ENCODE measurements at regions not wholly inside any gene's neighbourhood (a gene's known extent, or its start where the extent isn't known, plus 50 kb on each side); places are given as distances from the start of the nearest gene placed in this dataset.
A peak's percentile ranks its signal among the peaks of the same experiment; 100 is the strongest.

GRCh38 chr2:206851521-206851920 is 86.1 kb downstream of the FASTKD2 start:
- no peaks in the 10 kb centered on the region for H3K4me1 ChIP-seq (ENCODE audit: control insufficient read depth, insufficient read depth, low read length)
- Mint-ChIP-seq H3K4me3 (no peak overlapping the region), H3K36me3 (no peaks in the 10 kb centered on the region), H3K27me3 (ENCODE audit: low read depth in 2 of 2) (no peaks in the 10 kb centered on the region), H3K9me3 (no peaks in the 10 kb centered on the region), H3K27ac (no peak overlapping the region), H3K4me1 (no peaks in the 10 kb centered on the region)
- TF ChIP-seq, protein P1, sequence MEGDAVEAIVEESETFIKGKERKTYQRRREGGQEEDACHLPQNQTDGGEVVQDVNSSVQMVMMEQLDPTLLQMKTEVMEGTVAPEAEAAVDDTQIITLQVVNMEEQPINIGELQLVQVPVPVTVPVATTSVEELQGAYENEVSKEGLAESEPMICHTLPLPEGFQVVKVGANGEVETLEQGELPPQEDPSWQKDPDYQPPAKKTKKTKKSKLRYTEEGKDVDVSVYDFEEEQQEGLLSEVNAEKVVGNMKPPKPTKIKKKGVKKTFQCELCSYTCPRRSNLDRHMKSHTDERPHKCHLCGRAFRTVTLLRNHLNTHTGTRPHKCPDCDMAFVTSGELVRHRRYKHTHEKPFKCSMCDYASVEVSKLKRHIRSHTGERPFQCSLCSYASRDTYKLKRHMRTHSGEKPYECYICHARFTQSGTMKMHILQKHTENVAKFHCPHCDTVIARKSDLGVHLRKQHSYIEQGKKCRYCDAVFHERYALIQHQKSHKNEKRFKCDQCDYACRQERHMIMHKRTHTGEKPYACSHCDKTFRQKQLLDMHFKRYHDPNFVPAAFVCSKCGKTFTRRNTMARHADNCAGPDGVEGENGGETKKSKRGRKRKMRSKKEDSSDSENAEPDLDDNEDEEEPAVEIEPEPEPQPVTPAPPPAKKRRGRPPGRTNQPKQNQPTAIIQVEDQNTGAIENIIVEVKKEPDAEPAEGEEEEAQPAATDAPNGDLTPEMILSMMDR (IDR thresholded peaks at IDR 0.05) = no peak
- no peak overlapping the region for H3K4me3 ChIP-seq (ENCODE audit: low read length)
- no peaks in the 10 kb centered on the region for H3K9me3 ChIP-seq (ENCODE audit: control insufficient read depth, insufficient read depth, low read length)
- WGBS (ENCODE audit: insufficient coverage) = 80% methylated on average over 1 of the region's 1 CpG
- H3K27me3 ChIP-seq (ENCODE audit: control insufficient read depth, insufficient read depth, low read length) = no peaks in the 10 kb centered on the region
- intact Hi-C loops (cut with micrococcal nuclease) = no loop called here
- no peak for ATAC-seq
- H3K27ac ChIP-seq (ENCODE audit: low read length) = no peak overlapping the region
- no peak for DNase-seq
- no peaks in the 10 kb centered on the region for H3K36me3 ChIP-seq (ENCODE audit: control insufficient read depth, insufficient read depth, low read length)

GRCh38 chr2:206853915-206854314 is 85.4 kb upstream of the CPO start:
- no peaks in the 10 kb centered on the region for H3K27me3 Mint-ChIP-seq (ENCODE audit: low read depth in 2 of 2)
- WGBS (ENCODE audit: insufficient coverage) = 92% methylated on average over 4 of the region's 4 CpGs

DNA sequence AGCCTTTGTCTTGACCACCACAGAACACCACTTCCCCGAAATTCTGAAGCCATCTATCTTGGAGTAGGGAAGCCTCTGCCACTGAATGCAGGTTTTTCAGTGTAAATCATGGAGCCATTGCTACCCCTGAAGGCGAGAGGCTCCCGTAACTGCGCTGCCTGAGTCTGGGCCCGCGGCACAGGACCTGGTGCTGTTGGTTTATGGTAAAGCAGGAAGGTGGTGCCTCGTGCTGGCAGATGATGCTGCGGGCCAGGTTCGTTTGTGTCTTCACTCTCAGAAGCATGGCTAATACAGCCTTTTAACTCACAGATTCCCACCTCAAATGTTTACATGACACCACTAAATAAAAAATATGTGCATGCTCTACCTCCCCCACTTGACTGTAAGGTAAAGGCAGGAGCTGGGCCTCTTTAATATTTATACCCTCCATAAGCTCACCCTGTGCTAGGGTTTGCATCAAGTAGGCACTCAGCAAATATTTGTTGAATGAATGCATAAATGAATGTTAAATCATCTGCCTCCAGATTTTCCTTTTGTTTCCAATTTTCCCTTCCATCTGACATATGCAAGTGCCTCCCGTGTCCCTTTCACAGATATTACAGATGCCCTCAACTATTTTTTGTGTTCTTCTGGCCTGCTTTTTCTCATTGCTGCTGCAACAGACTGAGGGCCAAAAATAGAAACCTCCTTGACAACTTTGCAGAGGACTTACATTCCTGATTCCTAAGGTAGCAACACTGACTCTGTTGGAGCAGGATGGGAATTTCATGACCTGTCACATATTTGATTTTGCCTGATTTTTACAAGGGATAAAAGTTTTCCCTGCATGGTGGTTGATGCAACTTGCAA is 83.5 kb upstream of the CPO start:
- intact Hi-C loops (cut with micrococcal nuclease) = no loop called here
- Mint-ChIP-seq H3K27me3 (ENCODE audit: low read depth in 2 of 2) (no peaks in the 10 kb centered on the region), H3K4me1 (peaks cover 14 to 19% of the 10 kb centered on the region in 2 donors), H3K27ac (no peak overlapping the region), H3K9me3 (no peaks in the 10 kb centered on the region), H3K36me3 (no peaks in the 10 kb centered on the region), H3K4me3 (no peak overlapping the region)
- H3K9me3 ChIP-seq (ENCODE audit: control insufficient read depth, insufficient read depth, low read length) = no peaks in the 10 kb centered on the region
- DNase-seq (no peak), ATAC-seq (no peak)
- no peak overlapping the region for H3K4me3 ChIP-seq (ENCODE audit: low read length)
- TF ChIP-seq, protein P1 (IDR thresholded peaks at IDR 0.05) = no peak
- H3K27me3 ChIP-seq (ENCODE audit: control insufficient read depth, insufficient read depth, low read length) = no peaks in the 10 kb centered on the region
- H3K4me1 ChIP-seq (ENCODE audit: control insufficient read depth, insufficient read depth, low read length) = peaks cover 12% of the 10 kb centered on the region
- 90% methylated on average over 10 of the region's 10 CpGs for WGBS (ENCODE audit: insufficient coverage)
- H3K27ac ChIP-seq (ENCODE audit: low read length) = no peak overlapping the region
- no peaks in the 10 kb centered on the region for H3K36me3 ChIP-seq (ENCODE audit: control insufficient read depth, insufficient read depth, low read length)

More at GRCh38 chr2:206853915-206854314, 85.4 kb upstream of the CPO start:
- Histone ChIP-seq H3K4me1 (ENCODE audit: control insufficient read depth, insufficient read depth, low read length) (peaks cover 5% of the 10 kb centered on the region), H3K27me3 (ENCODE audit: control insufficient read depth, insufficient read depth, low read length) (no peaks in the 10 kb centered on the region), H3K9me3 (ENCODE audit: control insufficient read depth, insufficient read depth, low read length) (no peaks in the 10 kb centered on the region), H3K27ac (ENCODE audit: low read length) (no peak overlapping the region), H3K36me3 (ENCODE audit: control insufficient read depth, insufficient read depth, low read length) (no peaks in the 10 kb centered on the region), H3K4me3 (ENCODE audit: low read length) (no peak overlapping the region)
- intact Hi-C loops (cut with micrococcal nuclease) = no loop called here
- DNase-seq (no peak), ATAC-seq (peak in 1 of 3 donors; percentile 45)
- Mint-ChIP-seq H3K9me3 (no peaks in the 10 kb centered on the region), H3K4me3 (no peak overlapping the region), H3K4me1 (peaks cover 4 to 9% of the 10 kb centered on the region in 2 donors), H3K36me3 (no peaks in the 10 kb centered on the region), H3K27ac (no peak overlapping the region)
- TF ChIP-seq, protein P1 (IDR thresholded peaks at IDR 0.05) = no peak

GRCh38 chr2:206856513-206856912 is 82.8 kb upstream of the CPO start:
- intact Hi-C loops (cut with micrococcal nuclease) = no loop called here
- H3K9me3 ChIP-seq (ENCODE audit: control insufficient read depth, insufficient read depth, low read length) = no peaks in the 10 kb centered on the region
- no peaks in the 10 kb centered on the region for H3K36me3 Mint-ChIP-seq
- peaks cover 12% of the 10 kb centered on the region for H3K4me1 ChIP-seq (ENCODE audit: control insufficient read depth, insufficient read depth, low read length)
- no peak overlapping the region for H3K27ac ChIP-seq (ENCODE audit: low read length)
- no peaks in the 10 kb centered on the region for H3K27me3 ChIP-seq (ENCODE audit: control insufficient read depth, insufficient read depth, low read length)
- no peak overlapping the region for H3K4me3 Mint-ChIP-seq
- H3K27me3 Mint-ChIP-seq (ENCODE audit: low read depth in 2 of 2) = no peaks in the 10 kb centered on the region
- H3K9me3 Mint-ChIP-seq = no peaks in the 10 kb centered on the region
- no peak overlapping the region for H3K4me3 ChIP-seq (ENCODE audit: low read length)
- ATAC-seq (no peak), DNase-seq (no peak)
- no peaks in the 10 kb centered on the region for H3K36me3 ChIP-seq (ENCODE audit: control insufficient read depth, insufficient read depth, low read length)
- TF ChIP-seq, protein P1 (IDR thresholded peaks at IDR 0.05) = no peak
- no peak overlapping the region for H3K27ac Mint-ChIP-seq
- peaks cover 14 to 19% of the 10 kb centered on the region in 2 donors for H3K4me1 Mint-ChIP-seq

Measured in natural killer cell (primary cell).